ENCODE measurements at regions not wholly inside any gene's neighbourhood (a gene's known extent, or its start where the extent isn't known, plus 50 kb on each side); places are given as distances from the start of the nearest gene placed in this dataset.

DNA sequence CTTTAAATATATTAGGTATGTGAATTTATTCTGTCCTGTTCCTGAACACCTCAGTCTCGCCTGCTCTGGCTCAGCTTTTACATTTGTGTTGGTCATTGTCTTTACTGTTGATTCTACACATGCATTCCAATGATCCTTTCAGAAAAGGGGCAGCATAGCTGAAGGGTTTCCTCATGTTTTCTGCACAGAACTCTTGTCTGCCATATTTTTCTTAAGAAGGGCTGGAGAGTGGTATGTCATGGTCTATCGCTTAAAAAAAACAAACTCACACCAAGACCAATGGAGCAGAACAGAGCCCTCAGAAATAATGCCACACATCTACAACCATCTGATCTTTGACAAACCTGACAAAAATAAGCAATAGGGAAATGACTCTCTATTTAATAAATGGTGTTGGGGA, 215.8 kb upstream of the HSFY2 start:
- no peak for TF ChIP-seq CTCF (IDR thresholded peaks at IDR 0.05)
- TF ChIP-seq POLR2A (IDR thresholded peaks at IDR 0.05), result no peak
- 97 to 98% methylated on average over 2 of the region's 2 CpGs; no CpG with 5 or more reads in 2 of the 4 donors for WGBS, 4 donors
- no peaks in the 10 kb centered on the region for H3K36me3 ChIP-seq
- no peak overlapping the region for H3K27ac ChIP-seq
- H3K4me1 ChIP-seq, result no peaks in the 10 kb centered on the region
- H3K9me3 ChIP-seq, result no peaks in the 10 kb centered on the region
- no peak overlapping the region for H3K4me3 ChIP-seq
- intact Hi-C loops (cut with DNase I), result no loop called here
- DNase-seq, result no peak
- no peak for ATAC-seq
- H3K27me3 ChIP-seq, result no peaks in the 10 kb centered on the region

DNA sequence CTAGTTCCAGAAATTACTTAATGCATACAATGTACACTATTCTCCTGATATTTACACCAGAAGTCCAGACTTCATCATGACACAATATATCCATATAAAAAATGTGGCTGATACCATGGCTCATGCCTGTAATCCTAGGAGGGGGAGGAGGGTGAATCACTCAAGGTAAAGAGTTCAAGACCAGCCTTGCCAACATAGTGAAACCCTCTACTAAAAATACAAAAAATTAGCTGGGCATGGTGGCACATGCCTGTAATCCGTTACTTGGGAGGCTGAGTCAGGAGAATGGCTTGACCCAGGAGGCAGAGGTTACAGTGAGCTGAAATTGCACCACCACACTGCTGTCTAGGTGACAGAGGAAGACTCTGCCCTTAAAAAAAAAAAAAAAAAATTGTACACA, 192.5 kb upstream of the HSFY2 start:
- H3K36me3 ChIP-seq, result no peaks in the 10 kb centered on the region
- TF ChIP-seq CTCF (IDR thresholded peaks at IDR 0.05) (no peak), POLR2A (IDR thresholded peaks at IDR 0.05) (no peak)
- intact Hi-C loops (cut with DNase I), result no loop called here
- no peak overlapping the region for H3K27ac ChIP-seq
- H3K4me1 ChIP-seq, result no peaks in the 10 kb centered on the region
- peaks cover 0 to 19% (median 0%) of the 10 kb centered on the region in 12 donors for H3K9me3 ChIP-seq
- ATAC-seq (no peak), DNase-seq (no peak)
- H3K4me3 ChIP-seq, result no peak overlapping the region
- WGBS, 4 donors, result 88 to 96% methylated on average over 1 of the region's 1 CpG; no CpG with 5 or more reads in 2 of the 4 donors
- H3K27me3 ChIP-seq, result no peaks in the 10 kb centered on the region

GRCh38 chrY:18958846-18959245, 185.3 kb upstream of the HSFY2 start:
- no peak for TF ChIP-seq POLR2A (IDR thresholded peaks at IDR 0.05)
- no peak for TF ChIP-seq CTCF (IDR thresholded peaks at IDR 0.05)
- Histone ChIP-seq H3K27ac (no peak overlapping the region), H3K4me1 (no peaks in the 10 kb centered on the region), H3K9me3 (peaks cover 0 to 8% (median 0%) of the 10 kb centered on the region in 12 donors), H3K27me3 (no peaks in the 10 kb centered on the region), H3K4me3 (no peak overlapping the region), H3K36me3 (no peaks in the 10 kb centered on the region)
- 24 to 35% methylated on average over 4 of the region's 4 CpGs; no CpG with 5 or more reads in 2 of the 4 donors for WGBS, 4 donors
- DNase-seq (peak in 1 of 5 donors; percentile 9), ATAC-seq (no peak)
- intact Hi-C loops (cut with DNase I), result no loop called here

GRCh38 chrY:18951657-18952435, 178.3 kb upstream of the HSFY2 start:
- H3K4me3 ChIP-seq, result no peak overlapping the region
- intact Hi-C loops (cut with DNase I), result no loop called here
- TF ChIP-seq POLR2A (IDR thresholded peaks at IDR 0.05) (no peak), CTCF (IDR thresholded peaks at IDR 0.05) (no peak)
- H3K4me1 ChIP-seq, result peaks cover 0 to 3% (median 0%) of the 10 kb centered on the region in 12 donors
- no peaks in the 10 kb centered on the region for H3K27me3 ChIP-seq
- H3K9me3 ChIP-seq, result no peaks in the 10 kb centered on the region
- no peaks in the 10 kb centered on the region for H3K36me3 ChIP-seq
- WGBS, 4 donors, result 85 to 86% methylated on average over 7 of the region's 7 CpGs; no CpG with 5 or more reads in 2 of the 4 donors
- ATAC-seq (no peak), DNase-seq (no peak)
- H3K27ac ChIP-seq, result no peak overlapping the region
